Body of pancreas (tissue), 4 donors: ENCODE measurements at regions not wholly inside any gene's neighbourhood (a gene's known extent, or its start where the extent isn't known, plus 50 kb on each side); places are given as distances from the start of the nearest gene placed in this dataset.

Experiments
- ATAC-seq: fragments of 150-250 bp; one replicate; pipeline ENCODE4 v1.9.1; 2016
- DNase-seq, 4 donors: peaks; one replicate each; pipeline ENCODE4 v3.0.0-alpha.2; 2019
- H3K27ac ChIP-seq, 4 donors: fragments of 200-600 bp; sonication (generic); 1 replicate in 3 of 4; 2 replicates in 1 of 4; pipeline versions ENCODE4 v1.5.1 to v1.6.1; 2016 to 2019; ENCODE audit warnings: mild to moderate bottlenecking in 1 of 4, mixed read lengths in 1 of 4, moderate library complexity in 1 of 4
- H3K27me3 ChIP-seq, 2 donors: fragments of 200-600 bp; sonication (generic); one replicate each; pipeline ENCODE4 v1.6.0; 2016; ENCODE audit warnings: mild to moderate bottlenecking in 1 of 2
- H3K36me3 ChIP-seq, 2 donors: fragments of 200-600 bp; sonication (generic); replicated peaks in 1 of 2; 2 replicates each; pipeline ENCODE4 v1.5.1; 2016; ENCODE audit warnings: low read depth in 2 of 2; ENCODE audit not compliant: insufficient read depth in 1 of 2
- H3K4me1 ChIP-seq: fragments of 200-600 bp; sonication (generic); one replicate; pipeline ENCODE4 v1.6.0; 2016
- H3K4me3 ChIP-seq, 2 donors: fragments of 200-600 bp; sonication (generic); 1 replicate in 1 of 2; 2 replicates in 1 of 2; pipeline ENCODE4 v1.5.1; 2016 to 2019
- H3K9me3 ChIP-seq, 3 donors: fragments of 200-600 bp; sonication (generic); 1 replicate in 2 of 3; 2 replicates in 1 of 3; pipeline ENCODE4 v1.5.1; 2016
- CTCF ChIP-seq, 7 experiments: fragments of 450-650 bp in 4 of 7; fragments of 200-600 bp in 3 of 7; sonication (generic) in 3 of 7; IDR thresholded peaks; one replicate each; pipeline ENCODE4 v1.5.1; 2016 to 2019; ENCODE audit warnings: antibody characterized with exemption in 7 of 7
- POLR2A ChIP-seq, 3 donors: fragments of 450-650 bp; IDR thresholded peaks; one replicate each; pipeline ENCODE4 v1.6.1; 2016; ENCODE audit warnings: antibody characterized with exemption in 3 of 3, mild to moderate bottlenecking in 2 of 3
- WGBS, 2 donors: methylation state at CpG; one replicate each; pipeline ENCODE4 v1.1.5; 2017; 5-methylcytosine and 5-hydroxymethylcytosine counted together
- intact Hi-C: fragments of 100-400 bp; cut with DNase I; formaldehyde crosslinking; loops from one replicate; pipeline ENCODE4 v1.15.1; 2023

GRCh38 chr10:2625094-2625493, 442.3 kb upstream of the PFKP start:
- intact Hi-C loops: no loop called here
- ATAC-seq (no peak), DNase-seq (no peak)
- TF ChIP-seq CTCF (IDR thresholded peaks at IDR 0.05) (no peak), POLR2A (IDR thresholded peaks at IDR 0.05) (no peak)
- H3K4me3 ChIP-seq: no peak overlapping the region
- H3K4me1 ChIP-seq: no peaks in the 10 kb centered on the region
- 76 to 81% methylated on average over 10 of the region's 10 CpGs for WGBS, 2 donors
- no peaks in the 10 kb centered on the region for H3K9me3 ChIP-seq
- H3K27ac ChIP-seq: no peak overlapping the region
- H3K27me3 ChIP-seq: no peaks in the 10 kb centered on the region
- H3K36me3 ChIP-seq: no peaks in the 10 kb centered on the region

- Histone ChIP-seq H3K9me3 (no peaks in the 10 kb centered on the region), H3K4me1 (no peaks in the 10 kb centered on the region), H3K27ac (no peak overlapping the region), H3K36me3 (no peaks in the 10 kb centered on the region), H3K4me3 (no peak overlapping the region), H3K27me3 (no peaks in the 10 kb centered on the region)
- no peak for DNase-seq
- intact Hi-C loops: no loop called here
- no peak for ATAC-seq
- TF ChIP-seq POLR2A (IDR thresholded peaks at IDR 0.05): no peak
- TF ChIP-seq CTCF (IDR thresholded peaks at IDR 0.05): no peak
- 67 to 72% methylated on average over 6 to 12 of the region's 12 CpGs for WGBS, 2 donors
Observed at GRCh38 chr10:2623675-2624274, 443.6 kb upstream of the PFKP start.

GRCh38 chr10:2620827-2621521, 446.4 kb upstream of the PFKP start:
- H3K36me3 ChIP-seq: no peaks in the 10 kb centered on the region
- no peak overlapping the region for H3K4me3 ChIP-seq
- intact Hi-C loops: no loop called here
- no peaks in the 10 kb centered on the region for H3K4me1 ChIP-seq
- H3K9me3 ChIP-seq: no peaks in the 10 kb centered on the region
- whole genome bisulfite sequencing, 2 donors: 60 to 69% methylated on average over 5 of the region's 5 CpGs
- ATAC-seq (no peak), DNase-seq (no peak)
- TF ChIP-seq POLR2A (IDR thresholded peaks at IDR 0.05) (no peak), CTCF (IDR thresholded peaks at IDR 0.05) (no peak)
- H3K27ac ChIP-seq: no peak overlapping the region
- no peaks in the 10 kb centered on the region for H3K27me3 ChIP-seq

GRCh38 chr10:2619916-2620315, 447.4 kb upstream of the PFKP start:
- Histone ChIP-seq H3K27ac (no peak overlapping the region), H3K4me1 (no peaks in the 10 kb centered on the region), H3K9me3 (no peaks in the 10 kb centered on the region), H3K27me3 (no peaks in the 10 kb centered on the region), H3K4me3 (no peak overlapping the region), H3K36me3 (no peaks in the 10 kb centered on the region)
- intact Hi-C loops: no loop called here
- no peak for ATAC-seq
- TF ChIP-seq CTCF (IDR thresholded peaks at IDR 0.05) (no peak), POLR2A (IDR thresholded peaks at IDR 0.05) (no peak)
- no peak for DNase-seq
- 39 to 42% methylated on average over 4 of the region's 4 CpGs for WGBS, 2 donors

- intact Hi-C loops: no loop called here
- Histone ChIP-seq H3K4me3 (no peak overlapping the region), H3K9me3 (no peaks in the 10 kb centered on the region), H3K27me3 (no peaks in the 10 kb centered on the region), H3K4me1 (no peaks in the 10 kb centered on the region), H3K27ac (no peak overlapping the region), H3K36me3 (no peaks in the 10 kb centered on the region)
- no peak for DNase-seq
- 37 to 42% methylated on average over 4 of the region's 4 CpGs for WGBS, 2 donors
- no peak for ATAC-seq
- peak in 1 of 7 experiments; percentile 16 for TF ChIP-seq CTCF (IDR thresholded peaks at IDR 0.05)
- TF ChIP-seq POLR2A (IDR thresholded peaks at IDR 0.05): no peak
Observed at GRCh38 chr10:2619472-2619871, 447.9 kb upstream of the PFKP start.
